Putamen (tissue), 1 donor: ENCODE measurements at regions not wholly inside any gene's neighbourhood (a gene's known extent, or its start where the extent isn't known, plus 50 kb on each side); places are given as distances from the start of the nearest gene placed in this dataset.

Experiments
- DNase-seq: peaks from one replicate; pipeline ENCODE4 v3.0.0-alpha.2; 2016; ENCODE audit warnings: low spot score

DNA sequence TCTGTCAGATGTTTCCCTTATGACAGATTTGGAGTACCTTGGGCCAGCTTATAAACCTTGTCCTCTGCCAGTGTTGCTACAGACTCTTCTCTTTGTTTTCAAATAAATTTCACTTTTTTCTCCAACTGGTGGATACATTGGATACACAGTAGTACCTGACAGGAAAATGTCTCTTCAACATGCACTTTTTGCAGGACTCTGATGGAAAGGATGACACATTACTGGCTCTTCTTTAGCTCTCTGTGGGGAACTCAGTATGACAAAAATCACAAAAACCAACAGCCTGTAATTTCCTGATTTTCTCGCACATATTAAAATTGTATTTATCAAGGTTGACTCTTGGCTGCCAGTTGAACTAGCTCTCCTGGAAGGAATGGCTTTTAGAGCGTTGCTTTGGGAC is 61.3 kb upstream of the GIMD1 start:
- DNase-seq, result no peak

- DNase-seq, result no peak
These were observed 57.5 kb upstream of the GIMD1 start for GRCh38 chr4:106426069-106426468.

DNA sequence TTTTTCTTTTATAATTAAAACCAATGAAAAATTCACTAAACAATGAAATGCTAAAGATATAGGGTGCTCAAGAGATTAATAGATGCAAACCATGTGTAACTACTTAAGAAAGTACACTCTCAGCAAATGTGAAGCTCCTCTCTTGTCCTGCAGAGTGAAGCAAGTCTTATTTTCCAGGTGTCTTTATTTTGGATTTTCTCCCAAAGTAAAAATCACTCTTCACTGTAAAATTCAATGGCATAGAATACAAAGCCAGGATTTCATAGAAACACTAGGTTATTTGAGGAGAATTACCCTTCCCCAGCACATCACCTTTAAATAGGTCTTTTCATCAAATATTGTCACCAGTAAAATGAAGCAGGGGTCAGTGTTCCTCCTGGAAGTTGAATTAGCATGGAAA is 57.0 kb upstream of the GIMD1 start:
- no peak for DNase-seq

DNA sequence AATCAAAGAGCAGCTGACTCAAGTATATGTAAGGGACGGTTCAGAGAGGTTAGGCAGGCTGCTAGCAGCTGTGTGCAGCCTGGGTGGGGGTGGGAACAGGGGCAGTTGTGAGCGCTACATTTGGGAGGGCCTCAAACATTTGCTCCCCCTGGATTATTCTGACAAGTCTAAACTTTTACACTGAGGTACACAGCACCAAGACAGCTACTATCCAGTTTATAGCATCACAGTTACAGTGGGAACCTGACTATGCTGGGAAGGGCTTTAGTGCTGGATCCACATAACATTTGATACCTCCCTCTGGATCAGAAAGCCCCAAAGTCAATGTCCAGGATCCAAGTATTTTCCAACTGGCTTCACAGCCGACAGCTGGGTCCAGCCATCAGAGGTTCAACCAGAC is 55.8 kb upstream of the GIMD1 start:
- DNase-seq, result no peak

DNA sequence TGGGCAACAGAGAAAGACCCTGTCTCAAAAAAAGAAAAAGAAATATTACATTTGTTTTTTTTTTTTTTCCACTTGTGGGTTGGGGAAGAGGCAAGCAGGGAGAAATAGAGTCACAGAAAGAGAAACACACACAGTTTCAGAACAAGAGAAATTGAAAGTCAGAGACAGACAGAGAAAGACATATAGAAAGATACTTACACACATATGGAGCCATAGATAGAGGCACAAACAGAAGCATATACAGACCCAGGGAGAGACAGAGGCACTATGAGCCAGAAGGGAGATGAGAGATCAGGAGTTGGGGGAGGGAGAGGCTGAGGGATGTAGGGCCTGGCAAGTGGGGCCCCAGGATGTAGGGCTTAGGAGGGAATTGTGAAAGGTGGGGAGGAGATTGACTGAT is 55.2 kb upstream of the GIMD1 start:
- no peak for DNase-seq

DNA sequence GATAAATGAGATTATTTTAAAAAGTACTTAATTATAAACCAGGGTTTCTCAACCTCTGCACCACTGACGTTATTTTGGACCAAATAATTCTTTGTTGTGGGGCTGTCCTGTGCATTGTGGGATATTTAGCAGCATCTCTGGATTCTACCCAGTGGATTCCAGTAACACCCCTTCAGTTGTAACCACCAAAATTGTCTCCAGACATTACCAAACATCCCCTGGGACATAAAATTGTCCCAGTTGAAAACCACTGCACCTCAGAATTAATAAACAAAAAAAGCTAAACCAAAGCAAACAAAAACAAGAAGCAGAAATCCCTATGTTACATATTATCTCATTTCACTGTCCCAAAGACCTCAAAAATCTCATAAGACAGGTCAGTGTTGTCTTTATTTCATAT is 54.2 kb upstream of the GIMD1 start:
- no peak for DNase-seq

- no peak for DNase-seq
These were observed 53.1 kb upstream of the GIMD1 start for GRCh38 chr4:106421441-106422296.

- DNase-seq, result no peak
These were observed 49.9 kb upstream of the GIMD1 start for GRCh38 chr4:106418444-106418843.
